ENCODE measurements at regions not wholly inside any gene's neighbourhood (a gene's known extent, or its start where the extent isn't known, plus 50 kb on each side); places are given as distances from the start of the nearest gene placed in this dataset.

DNA sequence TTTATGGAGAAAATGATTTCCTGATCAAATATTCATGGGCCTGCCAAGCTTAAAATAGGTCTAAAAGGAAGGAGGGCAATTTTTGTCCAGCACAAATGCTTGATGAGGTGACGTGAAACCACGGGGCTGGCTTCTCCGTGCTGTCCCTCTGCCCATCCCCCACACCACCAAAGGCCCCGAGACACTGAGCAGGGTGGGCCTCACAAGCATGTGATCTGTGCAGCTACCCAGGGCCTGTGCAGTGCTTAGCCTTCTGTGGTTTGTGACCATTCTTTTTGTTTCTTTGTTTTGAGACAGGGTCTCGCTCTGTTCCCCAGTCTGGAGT lies 94.8 kb upstream of the RTL6 start:
- no peak for DNase-seq (ENCODE audit: low read depth in 1 of 2, low spot score in 1 of 2)

DNA sequence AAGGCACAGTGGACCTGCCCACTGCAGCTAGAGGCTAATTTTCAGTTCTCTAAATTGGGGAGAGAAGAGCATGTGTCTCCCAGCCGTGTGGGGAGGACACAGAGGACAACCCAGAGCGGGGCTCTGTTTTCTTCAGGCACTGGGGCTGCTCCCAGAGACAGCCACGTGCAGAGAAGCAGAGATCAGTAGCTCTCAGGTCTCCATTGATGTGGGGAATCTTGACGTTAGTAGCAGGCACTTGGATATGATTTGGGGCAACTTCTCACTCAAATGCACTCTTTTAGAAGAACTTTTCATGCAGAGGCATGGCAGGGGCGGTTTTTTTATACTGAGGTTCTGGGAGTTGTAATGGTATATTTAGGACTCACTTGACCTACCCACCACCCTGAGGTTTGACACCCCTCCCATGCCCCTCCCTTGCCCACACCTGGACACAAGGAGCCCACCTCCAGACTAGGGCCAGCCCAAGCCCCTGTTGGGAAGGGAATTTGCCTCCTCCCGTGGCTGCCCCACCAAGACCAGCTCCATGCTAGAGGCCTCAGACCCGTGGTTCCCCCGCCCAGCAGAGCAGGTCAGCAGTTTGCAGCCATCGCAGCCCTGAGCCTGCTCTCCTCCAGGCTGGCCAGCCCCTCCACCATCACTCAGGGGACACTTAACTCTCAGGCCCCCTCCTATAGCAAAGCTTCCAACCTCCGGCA lies 94.2 kb upstream of the RTL6 start:
- DNase-seq (ENCODE audit: low read depth in 1 of 2, low spot score in 1 of 2) = no peak

DNA sequence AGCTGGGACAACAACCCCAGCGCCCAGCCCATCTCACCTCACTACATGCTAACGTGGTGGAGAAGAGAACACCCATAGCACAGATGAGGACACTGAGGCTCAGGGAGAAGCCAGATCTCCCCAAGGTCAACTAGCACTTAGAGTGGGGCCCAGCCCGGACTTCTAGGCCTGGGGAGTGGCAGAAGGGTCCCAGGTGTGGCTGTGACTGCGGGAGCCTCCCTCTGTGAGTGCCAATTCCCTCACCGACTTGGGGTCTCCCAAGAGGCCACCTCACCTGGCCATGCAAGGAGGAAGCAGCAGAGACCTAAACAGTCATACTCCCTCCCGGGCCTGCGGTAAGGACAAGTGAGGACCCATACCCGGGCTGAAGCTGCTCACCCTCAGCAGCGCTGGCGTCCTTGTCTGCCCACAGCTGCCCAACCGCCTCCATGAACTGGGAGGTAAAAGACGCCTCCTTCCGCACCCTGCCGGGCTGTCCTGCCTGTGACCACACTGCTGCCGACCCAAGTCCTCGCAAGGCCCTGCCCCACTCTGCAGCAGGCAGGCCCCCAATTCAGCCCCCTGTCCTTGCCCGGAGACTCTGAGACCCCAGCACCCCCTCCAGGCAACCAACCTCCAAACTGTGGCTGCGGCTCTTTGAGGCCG lies 93.2 kb upstream of the RTL6 start:
- DNase-seq (ENCODE audit: low read depth in 1 of 2, low spot score in 1 of 2) = no peak

DNA sequence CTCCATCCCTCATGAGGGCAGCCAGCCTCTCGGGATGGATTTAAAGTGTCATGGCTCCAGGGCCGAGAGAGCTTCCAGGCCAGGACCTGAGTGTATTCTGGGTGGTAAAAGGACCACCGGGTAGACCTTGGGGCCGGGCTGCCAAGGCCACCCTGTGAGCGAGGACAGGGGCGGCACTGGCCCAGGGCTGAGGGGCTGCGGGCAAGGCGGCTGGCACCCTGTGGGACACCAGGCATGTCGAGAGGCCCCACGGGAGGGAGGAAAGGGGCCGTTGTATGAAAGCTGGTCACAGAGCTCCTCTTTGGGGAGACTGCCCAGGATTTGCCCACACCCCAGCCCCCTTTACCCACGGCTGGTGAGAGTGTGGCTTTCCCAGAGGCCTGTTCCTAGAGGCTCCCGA lies 92.3 kb upstream of the RTL6 start:
- no peak for DNase-seq (ENCODE audit: low read depth in 1 of 2, low spot score in 1 of 2)

DNA sequence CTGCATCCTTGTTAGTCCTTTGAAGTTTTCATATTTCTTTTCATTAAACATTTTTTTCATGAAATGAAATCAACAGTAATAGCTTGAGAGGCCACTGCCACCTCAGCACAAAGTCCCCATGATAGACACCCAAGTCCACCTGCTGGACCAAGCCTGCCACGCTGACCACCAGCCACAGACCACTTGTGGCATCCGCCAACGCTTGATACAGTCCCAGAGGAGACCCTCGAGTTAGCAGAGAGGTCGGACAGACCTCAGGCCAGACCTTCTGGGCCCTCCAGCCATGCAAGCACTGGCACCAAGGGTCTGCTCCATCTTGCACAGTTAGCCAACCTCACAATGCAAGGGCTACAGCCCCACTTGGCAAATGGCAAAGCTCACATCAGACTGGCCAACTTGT lies 91.8 kb upstream of the RTL6 start:
- DNase-seq (ENCODE audit: low read depth in 1 of 2, low spot score in 1 of 2) = no peak

DNA sequence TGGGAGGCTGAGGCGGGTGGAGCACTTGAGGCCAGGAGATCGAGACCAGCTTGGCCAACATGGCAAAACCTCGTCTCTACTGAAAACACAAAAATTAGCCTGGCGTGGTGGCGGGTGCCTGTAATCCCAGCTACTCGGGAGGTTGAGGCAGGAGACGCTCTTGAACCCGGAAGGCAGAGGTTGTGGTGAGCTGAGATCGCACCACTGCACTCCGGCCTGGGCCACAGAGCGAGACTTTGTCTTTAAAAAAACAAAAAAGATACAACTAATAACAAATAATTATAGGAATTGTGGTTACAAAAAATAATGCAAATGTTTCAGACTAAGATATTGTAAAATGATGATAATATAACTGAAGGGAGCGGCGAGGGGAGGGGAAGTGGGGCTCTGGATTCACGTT lies 90.3 kb upstream of the RTL6 start:
- no peak for DNase-seq (ENCODE audit: low read depth in 1 of 2, low spot score in 1 of 2)

DNA sequence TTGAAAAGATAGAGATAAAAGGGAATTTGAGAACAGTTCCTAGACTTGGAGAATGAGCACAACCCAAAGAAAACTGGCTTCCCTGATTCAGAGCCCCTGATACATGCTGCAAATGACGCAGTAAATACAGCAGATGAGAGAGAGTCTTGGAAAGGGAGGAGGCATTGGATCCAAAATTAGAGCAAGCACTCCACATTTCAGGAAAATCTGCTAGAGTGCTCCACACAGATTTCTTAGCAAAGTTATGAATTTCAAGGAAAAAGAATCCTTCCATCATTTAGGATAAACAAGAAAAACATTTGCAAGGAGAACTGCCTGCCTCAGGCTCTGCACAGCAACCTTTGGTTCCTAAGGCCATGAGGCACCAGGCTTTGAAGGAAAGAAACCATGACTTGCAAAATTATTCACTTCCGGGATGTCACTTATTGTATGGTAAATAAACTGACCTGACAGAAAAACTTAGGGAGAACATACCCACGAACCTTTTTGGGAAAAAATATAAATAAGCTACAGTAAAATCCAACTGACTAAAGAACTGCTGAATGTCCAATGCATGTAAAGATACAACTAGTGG lies 89.8 kb upstream of the RTL6 start:
- no peak for DNase-seq (ENCODE audit: low read depth in 1 of 2, low spot score in 1 of 2)

DNA sequence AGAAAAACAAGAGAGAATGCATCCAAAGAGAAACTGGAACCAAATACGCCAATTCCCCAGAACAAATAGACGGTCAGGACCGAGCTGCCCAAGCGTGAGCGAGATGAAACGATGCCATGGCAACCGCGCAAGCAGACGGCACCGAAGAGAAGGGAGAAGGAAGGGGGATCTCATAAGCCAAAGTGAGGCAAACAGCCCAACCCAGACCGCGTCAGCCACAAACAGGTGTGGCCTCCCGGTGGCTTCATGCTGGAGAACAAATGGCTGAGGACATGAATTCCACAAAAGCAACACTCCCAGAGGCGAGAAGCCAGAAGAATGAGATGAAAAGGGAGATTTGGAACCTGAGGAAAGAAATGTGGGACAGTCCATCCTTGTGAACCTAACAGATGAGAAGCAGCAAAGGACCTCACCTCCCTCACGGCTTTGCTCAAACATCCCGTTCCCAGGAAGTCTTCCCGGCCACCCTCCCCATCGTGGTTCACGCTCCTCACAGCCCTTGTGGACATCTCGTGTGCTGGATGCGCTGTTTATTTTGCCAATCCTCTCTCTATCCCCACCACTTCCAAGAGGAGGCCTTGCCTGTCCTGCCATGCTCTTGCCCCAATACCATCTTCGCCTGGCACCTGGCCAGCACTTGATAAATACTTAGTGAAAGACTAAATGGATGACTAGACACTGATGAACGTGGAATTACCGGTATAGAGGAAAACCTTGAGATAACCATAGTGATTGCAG lies 89.1 kb upstream of the RTL6 start:
- no peak for DNase-seq (ENCODE audit: low read depth in 1 of 2, low spot score in 1 of 2)

DNA sequence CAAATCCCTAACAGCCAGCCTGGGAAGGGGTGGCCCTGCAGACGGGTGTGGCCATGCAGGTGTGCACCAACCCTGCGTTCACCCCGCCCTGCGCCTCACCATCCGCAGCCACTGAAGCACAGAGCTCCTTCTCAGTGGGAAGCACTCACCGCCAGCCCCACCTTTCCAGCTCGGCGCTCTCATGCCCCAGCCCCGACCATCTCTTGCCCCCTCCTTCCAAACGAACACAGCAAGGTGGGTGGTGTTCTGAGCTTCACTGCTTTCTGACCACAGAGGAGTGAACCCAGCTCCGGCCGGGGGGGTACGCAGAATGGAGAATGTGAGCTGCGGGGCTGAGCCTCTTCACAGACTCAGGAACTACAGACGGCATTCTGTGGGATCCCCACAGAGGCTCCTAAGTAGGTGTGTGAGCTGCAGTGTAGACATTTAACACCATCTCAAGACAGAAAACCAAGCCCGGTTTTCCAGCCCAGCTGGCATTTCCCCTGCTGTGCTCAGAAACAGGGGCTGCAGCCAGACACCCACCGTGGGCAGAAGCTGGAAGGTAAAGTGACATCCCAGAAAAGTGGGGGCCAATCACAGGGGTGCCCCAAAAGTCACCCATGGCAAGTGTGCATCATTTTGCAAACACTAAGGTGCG lies 88.4 kb upstream of the RTL6 start:
- no peak for DNase-seq (ENCODE audit: low read depth in 1 of 2, low spot score in 1 of 2)

DNA sequence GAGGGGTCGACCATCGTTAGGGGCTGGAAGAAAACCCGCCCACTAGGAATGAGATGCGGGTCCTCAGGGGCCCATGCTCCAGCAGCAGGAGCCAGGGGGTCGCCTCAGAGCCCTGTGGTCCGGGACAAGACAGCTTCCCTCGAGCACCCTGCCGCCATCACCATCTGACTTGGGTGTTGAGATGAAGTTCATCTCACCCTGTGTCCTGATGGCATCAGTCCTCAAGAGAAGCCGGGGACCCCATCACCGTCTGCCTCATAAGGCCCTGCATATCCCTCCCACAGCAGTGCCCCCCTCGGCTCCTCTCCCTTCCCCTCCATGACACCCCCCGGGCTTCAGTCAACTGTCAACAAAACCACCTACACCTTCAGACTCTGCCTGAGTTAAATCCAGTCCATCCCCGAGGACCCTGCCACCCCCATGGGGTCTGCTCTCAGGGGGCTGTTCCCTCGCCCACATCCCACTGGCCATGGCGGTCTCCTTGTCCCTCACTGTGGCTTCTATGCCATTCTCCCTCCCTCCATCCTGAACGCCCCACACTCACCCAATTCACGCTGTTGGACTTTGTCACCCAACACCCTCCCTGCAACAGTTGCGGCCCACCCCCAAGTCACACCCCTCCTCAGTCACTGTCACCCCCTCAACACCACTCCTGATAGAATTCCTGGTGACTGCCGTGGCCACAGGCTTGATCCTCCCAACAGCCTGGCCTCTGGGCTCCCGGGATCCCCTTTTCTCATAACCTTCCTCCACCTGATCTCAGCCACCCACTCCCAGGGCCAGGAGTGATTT lies 87.7 kb upstream of the RTL6 start:
- DNase-seq (ENCODE audit: low read depth in 1 of 2, low spot score in 1 of 2) = no peak

DNA sequence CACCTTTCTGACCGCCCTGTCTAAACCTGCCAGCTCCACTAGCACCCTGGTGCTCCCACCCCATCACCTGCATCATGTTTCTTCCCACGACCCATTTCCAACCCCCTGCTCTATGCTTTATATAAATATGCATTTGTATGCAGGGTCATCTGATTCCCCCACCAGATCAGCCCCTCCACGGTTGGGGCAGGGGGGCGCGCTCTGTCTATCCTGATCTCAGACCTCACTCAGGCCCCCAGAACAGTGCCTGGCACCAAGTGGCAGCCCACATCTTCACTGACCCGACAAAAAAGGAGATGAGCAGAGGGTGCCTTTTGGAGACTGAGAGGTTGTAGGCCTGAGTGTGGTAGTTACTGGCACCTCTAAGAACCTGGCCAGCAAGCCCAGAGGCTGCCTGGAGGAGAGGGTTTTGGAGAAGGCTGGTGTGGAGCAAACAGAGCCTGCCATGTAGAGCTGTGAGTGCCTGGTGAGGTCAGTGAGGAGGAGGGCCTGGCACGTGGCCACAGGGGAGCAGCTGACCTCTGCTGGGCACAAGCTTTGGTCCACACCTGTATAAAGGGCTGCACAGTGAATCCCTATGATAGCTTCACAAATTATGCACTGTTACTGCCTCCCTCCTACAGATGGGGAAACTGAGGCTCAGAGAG lies 86.3 kb upstream of the RTL6 start:
- DNase-seq (ENCODE audit: low read depth in 1 of 2, low spot score in 1 of 2) = no peak

DNA sequence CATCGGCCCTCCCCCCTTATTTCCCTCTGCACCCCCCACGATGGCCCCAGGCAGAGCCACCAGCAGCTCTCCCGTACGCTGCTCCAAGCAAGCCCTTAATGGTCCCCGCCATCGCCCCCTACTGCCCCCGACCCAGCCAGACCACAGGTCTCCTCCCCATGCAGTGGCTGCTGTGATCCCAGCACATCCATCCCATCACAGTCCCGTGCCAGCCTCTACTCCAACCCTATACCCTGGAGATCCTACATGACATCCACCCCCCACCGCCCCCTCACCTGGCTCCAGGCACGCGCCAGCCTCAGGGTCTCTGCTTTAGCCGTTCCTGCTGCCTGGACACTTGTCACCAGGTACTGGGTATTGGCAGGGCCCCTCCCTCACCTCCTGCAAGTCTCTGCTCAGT lies 85.8 kb upstream of the RTL6 start:
- no peak for DNase-seq (ENCODE audit: low read depth in 1 of 2, low spot score in 1 of 2)

DNA sequence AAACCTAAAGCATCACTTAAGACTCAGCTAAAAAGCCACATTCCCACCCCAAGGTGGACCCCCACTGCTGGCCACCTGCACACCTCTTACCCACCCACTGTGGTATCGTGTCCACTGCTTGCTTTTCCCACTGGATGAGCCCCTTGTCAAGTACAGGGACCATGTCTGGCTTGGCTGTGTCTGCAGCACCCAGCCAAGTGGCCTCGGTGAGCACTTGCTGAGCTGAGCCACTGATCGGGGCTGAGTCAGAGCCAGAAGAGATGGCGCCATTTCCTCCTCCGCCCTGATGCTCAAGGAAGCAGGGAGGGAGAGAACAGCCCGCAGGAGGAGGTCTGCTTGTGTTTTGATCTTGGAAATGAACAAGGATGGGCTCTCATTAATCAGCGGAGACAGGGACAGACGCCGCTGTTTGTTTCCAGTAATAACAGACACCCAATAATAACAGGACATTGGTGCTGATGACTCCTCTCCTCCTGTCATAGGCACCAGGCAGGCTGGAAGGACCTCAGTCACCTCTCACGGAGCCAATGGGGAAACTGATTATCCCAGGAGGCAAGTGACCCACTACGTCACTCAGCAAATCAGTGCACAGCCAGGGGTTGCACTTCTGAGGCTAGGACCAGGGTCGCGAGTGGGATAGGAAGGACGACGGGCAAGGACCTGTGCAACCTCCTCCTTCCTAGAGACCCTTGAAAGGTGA lies 85.2 kb upstream of the RTL6 start:
- DNase-seq (ENCODE audit: low read depth in 1 of 2, low spot score in 1 of 2) = no peak

DNA sequence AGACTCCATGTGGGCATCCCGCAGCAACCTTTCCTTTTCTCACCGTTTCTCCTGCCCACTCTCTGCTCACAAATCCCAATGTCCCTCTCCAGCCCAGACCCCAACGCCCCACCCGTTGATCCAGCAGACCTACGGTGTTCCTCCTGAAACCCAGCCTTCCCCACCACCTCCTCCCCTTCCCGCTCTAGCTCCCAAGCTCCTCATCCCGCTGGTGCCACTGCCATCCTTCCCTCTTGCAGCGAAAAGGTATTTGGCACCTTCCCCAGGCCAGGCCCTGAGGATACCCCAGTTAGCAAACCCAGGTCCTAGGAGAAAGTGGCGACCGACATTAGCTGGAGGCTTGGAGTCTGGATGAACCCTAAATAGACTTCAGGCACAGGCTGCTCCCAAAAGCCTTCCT lies 84.0 kb upstream of the RTL6 start:
- DNase-seq (ENCODE audit: low read depth in 1 of 2, low spot score in 1 of 2) = no peak

DNA sequence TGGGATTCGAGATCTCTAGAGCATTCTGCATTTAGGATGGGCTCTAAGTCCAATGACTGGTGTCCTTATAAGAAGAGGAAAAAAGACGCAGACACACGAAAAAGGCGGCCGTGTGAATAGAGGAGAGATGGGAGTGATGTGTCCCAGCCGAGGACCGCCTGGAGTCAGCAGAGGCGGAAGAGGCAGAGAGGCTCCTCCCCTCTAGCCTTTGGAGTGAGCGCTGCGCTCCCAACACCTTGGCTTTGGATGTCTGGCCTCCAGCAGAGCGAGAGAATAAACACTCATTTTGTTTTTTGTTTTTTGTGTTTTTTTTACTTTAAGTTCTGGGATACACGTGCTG lies 83.0 kb upstream of the RTL6 start:
- no peak for DNase-seq (ENCODE audit: low read depth in 1 of 2, low spot score in 1 of 2)

DNA sequence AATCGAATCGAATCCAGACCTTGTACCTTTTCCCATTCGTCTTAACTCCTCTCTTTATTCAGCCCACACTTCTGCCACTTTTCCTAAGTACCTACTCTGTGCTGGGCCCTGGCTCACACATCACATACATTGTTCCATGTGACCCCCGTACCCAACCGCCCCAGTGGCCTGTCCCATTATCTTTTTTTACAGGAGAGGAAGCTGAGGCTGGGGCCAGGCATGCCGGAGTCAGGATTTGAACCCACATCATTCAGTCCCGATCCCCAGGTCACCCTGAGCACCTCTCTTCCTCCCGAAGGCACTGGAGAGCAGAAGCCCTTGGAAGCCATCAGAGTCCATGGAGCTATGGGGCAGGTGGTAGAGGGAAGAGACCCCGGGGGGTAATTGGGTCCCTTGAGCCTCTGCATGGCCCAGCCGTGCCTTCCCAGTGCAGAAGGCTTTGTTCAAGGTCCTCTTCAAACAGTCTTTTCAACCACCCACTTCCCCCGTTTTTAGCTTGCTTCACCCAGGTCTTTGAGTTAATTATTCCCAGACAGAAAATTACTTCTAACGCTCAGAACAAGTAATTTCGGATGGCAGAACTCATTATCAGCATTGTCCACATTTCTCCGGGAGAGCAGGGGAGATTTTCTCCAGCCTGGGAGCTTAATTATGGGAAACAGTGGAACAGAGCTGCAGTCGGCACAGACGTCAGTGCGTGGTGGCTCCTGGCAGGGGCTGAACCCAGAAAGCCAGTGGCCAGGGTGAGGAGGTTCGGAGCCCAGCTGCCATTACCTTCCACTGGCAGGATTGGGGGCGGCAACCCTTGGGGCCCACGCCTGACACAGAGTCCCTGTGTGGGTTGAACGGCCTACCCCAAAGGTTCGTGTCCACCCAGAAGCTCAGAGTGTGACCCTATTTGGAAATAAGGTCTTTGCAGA lies 82.4 kb upstream of the RTL6 start:
- no peak for DNase-seq (ENCODE audit: low read depth in 1 of 2, low spot score in 1 of 2)

DNA sequence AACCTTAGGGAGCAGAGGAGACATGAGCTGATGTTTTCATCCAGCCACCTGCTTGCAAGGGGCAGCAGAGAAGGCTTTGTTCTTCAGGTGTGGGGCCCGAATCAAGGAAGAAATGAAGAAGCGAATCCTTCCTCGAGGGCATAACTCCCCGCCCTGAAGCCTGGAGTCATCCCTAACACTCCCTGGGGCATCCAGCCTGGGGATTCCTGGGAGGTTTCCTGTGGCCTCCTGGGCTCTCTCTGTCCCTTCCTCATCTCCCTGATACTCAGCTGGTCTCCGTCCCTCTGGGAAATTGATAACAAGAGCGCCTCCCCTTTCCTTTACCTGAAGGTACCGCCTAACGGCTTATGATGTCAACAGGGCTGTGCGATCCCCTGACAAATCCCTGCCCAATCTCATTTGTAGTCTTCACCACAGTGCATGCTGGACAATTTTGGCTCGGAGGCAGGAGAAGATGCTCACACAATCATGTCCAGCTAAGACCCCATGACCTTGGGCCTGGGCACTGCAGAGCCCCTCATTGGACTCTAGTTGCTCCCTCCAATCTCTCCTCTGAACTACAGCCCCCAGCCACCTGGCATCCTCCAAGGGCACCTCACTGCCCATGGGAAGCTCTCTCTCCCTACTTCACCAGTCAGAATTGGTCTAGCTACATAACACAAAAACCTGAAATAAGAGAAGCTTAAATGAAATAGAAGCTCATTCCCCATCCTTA lies 80.6 kb upstream of the RTL6 start:
- DNase-seq (ENCODE audit: low read depth in 1 of 2, low spot score in 1 of 2) = no peak

DNA sequence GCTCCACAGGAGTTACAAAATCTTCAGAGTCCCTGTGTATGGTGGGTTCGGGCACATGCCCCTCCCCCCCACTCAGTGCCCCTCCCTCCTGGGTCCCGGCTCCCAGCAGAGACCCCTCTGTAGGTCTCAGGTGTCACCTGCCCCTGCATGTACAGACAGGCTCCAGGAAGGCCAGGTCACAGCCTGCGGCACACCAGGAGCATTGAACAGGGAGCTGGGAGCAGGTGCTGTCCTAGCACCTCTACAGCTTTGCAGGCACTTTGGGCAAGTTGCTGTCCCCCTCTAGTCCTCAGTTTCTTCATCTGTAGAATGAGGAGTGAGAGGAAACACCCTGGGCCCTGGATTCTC lies 80.1 kb upstream of the RTL6 start:
- DNase-seq (ENCODE audit: low read depth in 1 of 2, low spot score in 1 of 2) = no peak

Measured in activated T-helper 1 cell treated with anti-CD3 and anti-CD28 coated beads, Interleukin-2, amount 50 U/mL, for 16 hours (primary cell).